GM12874 (cell line): ENCODE measurements at regions not wholly inside any gene's neighbourhood (a gene's known extent, or its start where the extent isn't known, plus 50 kb on each side); places are given as distances from the start of the nearest gene placed in this dataset.

Experiments used
- TF ChIP-seq, protein P1 (sequence below): IDR thresholded peaks from 2 replicates; pipeline ENCODE4 v1.5.1; 2011; ENCODE audit warnings: low read depth, mild to moderate bottlenecking, control low read depth, low read length, moderate library complexity; ENCODE audit not compliant: insufficient read depth

DNA sequence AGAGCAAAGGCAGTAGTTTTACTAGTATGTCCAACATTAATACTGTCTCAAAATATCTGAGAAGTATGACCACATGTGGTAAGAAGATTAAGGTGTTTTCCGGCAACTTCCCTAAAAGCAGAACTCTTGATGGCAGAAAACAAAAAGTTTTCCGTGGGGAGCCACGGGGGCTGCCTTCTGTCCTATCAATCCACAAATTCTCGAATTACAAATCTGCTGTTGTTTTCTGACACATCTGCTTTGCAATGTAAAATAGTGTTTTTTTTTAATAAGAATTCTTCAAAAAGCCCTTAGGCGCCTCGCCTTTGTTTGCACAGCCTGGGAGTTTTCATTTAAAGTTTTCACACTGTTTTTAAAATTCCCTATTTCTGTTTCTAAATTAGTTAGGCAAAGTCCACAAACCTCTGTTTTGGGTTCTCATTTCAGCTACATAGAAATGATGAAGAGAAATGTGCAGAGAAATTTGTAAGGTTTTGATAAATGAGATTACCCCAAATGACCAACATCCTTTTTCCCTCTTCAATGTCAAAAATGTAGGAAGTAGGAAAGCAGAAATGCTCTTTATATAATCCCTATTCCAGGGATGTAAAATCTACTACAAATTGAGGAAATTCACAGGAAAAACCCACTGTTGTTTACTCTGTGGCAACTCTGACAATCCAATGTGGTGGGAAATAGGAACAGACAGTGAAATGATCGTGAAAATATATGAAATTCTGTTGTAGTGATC, 385.8 kb downstream of the ZEB2 start:
- TF ChIP-seq, protein P1, sequence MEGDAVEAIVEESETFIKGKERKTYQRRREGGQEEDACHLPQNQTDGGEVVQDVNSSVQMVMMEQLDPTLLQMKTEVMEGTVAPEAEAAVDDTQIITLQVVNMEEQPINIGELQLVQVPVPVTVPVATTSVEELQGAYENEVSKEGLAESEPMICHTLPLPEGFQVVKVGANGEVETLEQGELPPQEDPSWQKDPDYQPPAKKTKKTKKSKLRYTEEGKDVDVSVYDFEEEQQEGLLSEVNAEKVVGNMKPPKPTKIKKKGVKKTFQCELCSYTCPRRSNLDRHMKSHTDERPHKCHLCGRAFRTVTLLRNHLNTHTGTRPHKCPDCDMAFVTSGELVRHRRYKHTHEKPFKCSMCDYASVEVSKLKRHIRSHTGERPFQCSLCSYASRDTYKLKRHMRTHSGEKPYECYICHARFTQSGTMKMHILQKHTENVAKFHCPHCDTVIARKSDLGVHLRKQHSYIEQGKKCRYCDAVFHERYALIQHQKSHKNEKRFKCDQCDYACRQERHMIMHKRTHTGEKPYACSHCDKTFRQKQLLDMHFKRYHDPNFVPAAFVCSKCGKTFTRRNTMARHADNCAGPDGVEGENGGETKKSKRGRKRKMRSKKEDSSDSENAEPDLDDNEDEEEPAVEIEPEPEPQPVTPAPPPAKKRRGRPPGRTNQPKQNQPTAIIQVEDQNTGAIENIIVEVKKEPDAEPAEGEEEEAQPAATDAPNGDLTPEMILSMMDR: no peak

DNA sequence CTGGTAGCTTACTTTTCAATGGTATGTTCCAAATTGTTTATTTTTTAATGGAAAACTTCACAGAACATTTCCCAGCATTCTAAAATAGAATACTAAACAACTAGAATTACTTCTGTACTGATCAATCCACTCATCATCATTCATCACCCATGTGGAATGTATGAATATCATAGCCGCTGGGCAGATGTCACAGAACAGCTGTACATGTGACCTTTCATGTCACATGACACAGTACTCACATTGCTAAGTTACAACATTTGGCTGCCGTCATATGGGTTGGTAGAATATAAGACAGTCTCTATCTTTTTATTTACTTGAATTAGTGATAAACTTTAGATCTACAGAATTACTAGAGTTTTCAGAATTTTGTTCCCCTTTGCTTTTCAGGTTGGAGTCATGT, 387.6 kb downstream of the ZEB2 start:
- TF ChIP-seq, protein P1: no peak

DNA sequence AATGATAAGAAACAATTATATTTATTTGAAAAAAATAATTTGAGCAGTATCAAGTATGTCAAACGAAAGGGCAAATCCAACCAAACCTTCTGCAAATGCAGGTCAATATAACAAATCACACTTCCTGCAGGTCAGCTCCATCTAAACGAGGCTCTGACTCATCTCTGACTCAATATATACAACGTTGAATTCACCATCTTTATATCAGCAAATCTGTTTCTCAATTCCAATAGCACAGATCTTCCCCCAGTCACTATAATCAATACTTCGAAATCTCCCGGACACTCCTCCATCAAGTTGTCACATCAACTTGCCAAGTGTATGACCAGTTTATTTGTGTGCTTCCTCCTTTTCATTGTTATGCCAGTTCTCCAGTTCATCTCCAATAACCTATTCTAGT, 388.9 kb downstream of the ZEB2 start:
- TF ChIP-seq, protein P1: no peak

GRCh38 chr2:144130551-144130950, 389.4 kb downstream of the ZEB2 start:
- TF ChIP-seq, protein P1: no peak

DNA sequence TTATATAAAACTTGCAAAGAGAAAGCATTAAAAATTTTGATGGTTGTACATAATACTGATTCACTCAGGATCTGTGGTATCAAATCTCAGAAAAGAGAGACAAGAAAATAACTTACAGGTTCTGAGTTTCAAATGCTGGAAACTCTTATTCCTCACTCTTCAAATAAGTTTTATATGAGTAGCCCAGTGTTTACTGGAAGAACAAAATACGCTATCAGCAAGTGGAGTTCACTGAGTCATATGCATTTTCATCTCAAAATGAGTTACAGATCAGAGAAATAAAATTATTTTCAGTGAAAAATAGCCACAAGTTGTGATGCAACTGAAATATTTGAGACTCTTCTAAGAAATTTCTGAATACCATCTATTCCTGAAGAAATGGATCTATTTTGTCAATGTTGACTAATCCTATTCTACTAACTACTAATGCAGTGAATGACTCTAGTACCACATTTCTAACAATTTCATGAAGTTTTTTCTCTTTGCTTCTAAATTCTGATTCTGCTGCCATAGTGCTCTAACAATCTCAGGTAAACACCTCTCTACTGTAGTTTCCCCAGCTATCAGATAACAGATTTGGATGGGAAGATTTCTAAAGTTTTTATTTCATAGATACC, 391.7 kb downstream of the ZEB2 start:
- TF ChIP-seq, protein P1: no peak

- TF ChIP-seq, protein P1: no peak
Measured at GRCh38 chr2:144127693-144128092, 392.2 kb downstream of the ZEB2 start.

DNA sequence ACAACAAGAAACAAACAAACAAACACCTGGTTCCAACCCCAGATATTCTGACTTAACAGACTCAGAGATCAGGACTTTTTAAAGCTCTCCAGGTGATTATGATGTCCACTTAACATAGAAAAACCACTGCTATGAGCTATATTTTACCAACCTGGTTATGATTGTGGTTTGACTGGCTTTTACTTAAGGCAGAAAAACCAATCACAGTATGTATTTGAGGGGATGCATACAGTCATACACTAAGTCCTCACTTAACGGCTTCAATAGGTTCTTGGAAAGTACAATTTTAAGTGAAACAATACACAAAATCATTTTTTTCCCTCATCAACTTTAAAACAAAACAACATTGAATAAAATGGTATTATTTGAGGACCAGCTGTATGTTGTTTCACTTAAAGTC, 393.6 kb downstream of the ZEB2 start:
- TF ChIP-seq, protein P1: no peak
